GM12878 (cell line): ENCODE measurements at regions not wholly inside any gene's neighbourhood (a gene's known extent, or its start where the extent isn't known, plus 50 kb on each side); places are given as distances from the start of the nearest gene placed in this dataset.

Experiments used
- ATAC-seq: fragments of 200-7000 bp; cut with Tn5 transposase; 3 replicates; pipeline ENCODE4 v1.9.1; 2020; ENCODE audit warnings: mild to moderate bottlenecking, moderate library complexity
- BruUV-seq: library from RNA; stranded (reverse); fragments of 400-500 nt; replicated peaks from 2 replicates; lab custom pipeline; 2021; lab: Mats Ljungman, UMichigan
- CTCF ChIA-PET: fragments of 300-600 bp; sonication (Branson Sonifier 250); formaldehyde crosslinking; extraction: SDS; loops from one replicate; lab custom pipeline; 2021; ENCODE audit warnings: inconsistent platforms; lab: Yijun Ruan, JAX
- POLR2A ChIA-PET: fragments of 350-600 bp; formaldehyde crosslinking; extraction: SDS; loops from one replicate; lab custom pipeline; 2021; ENCODE audit warnings: inconsistent platforms; lab: Charles Lee
- RAD21 ChIA-PET: fragments of 300-600 bp; sonication (Branson Sonifier 250); formaldehyde crosslinking; loops from one replicate; lab custom pipeline; 2023; ENCODE audit warnings: antibody characterized with exemption; ENCODE audit not compliant: unreplicated experiment; lab: Charles Lee
- SMC1A ChIA-PET: fragments of 300-600 bp; sonication (Branson Sonifier 250); formaldehyde crosslinking; loops from one replicate; lab custom pipeline; 2023; ENCODE audit not compliant: unreplicated experiment, uncharacterized antibody; lab: Charles Lee
- DNase-seq: peaks from one replicate; pipeline ENCODE4 v3.0.0-alpha.2; 2011; ENCODE audit warnings: low read depth, low spot score
- FAIRE-seq: peaks from 3 replicates; lab custom pipeline; 2011; peaks lifted over from hg19 to GRCh38; lab: Jason Lieb, UNC
- H2AFZ ChIP-seq: 2 replicates; pipeline ENCODE4 v1.6.0; 2011; ENCODE audit warnings: low read depth, low read length, control low read depth; ENCODE audit not compliant: control insufficient read depth
- H3K27ac ChIP-seq: 2 replicates; pipeline ENCODE4 v1.5.1; 2011; ENCODE audit warnings: control low read depth; ENCODE audit not compliant: control insufficient read depth, insufficient read depth
- H3K27me3 ChIP-seq, 2 experiments: replicated peaks in 1 of 2; 2 replicates each; pipeline versions ENCODE4 v1.6.0 to v1.6.1; 2011; ENCODE audit warnings: low read length in 1 of 2; ENCODE audit not compliant: control insufficient read depth in 2 of 2, insufficient read depth in 2 of 2
- H3K36me3 ChIP-seq, 2 experiments: 2 replicates each; pipeline ENCODE4 v1.5.1; 2011; ENCODE audit warnings: low read length in 1 of 2; ENCODE audit not compliant: control insufficient read depth in 2 of 2, insufficient read depth in 2 of 2
- H3K4me1 ChIP-seq: 2 replicates; pipeline ENCODE4 v1.6.1; 2011; ENCODE audit warnings: mild to moderate bottlenecking, low read length, moderate library complexity, mixed read lengths; ENCODE audit not compliant: control insufficient read depth, insufficient read depth
- H3K4me2 ChIP-seq: 2 replicates; pipeline ENCODE4 v1.6.0; 2011; ENCODE audit warnings: control low read depth; ENCODE audit not compliant: control insufficient read depth, insufficient read depth
- H3K4me3 ChIP-seq: fragments of 200-600 bp; sonication (generic); 2 replicates; pipeline ENCODE4 v1.5.1; 2016
- H3K79me2 ChIP-seq: 2 replicates; pipeline ENCODE4 v1.6.0; 2011; ENCODE audit warnings: low read length; ENCODE audit not compliant: control insufficient read depth, insufficient read depth
- H3K9ac ChIP-seq: 2 replicates; pipeline ENCODE4 v1.8.0; 2011; ENCODE audit warnings: low read length, control low read depth, mixed read lengths; ENCODE audit not compliant: control insufficient read depth, insufficient read depth
- H3K9me3 ChIP-seq: replicated peaks from 3 replicates; pipeline ENCODE4 v1.5.1; 2011; ENCODE audit warnings: mild to moderate bottlenecking, low read length; ENCODE audit not compliant: control insufficient read depth, insufficient read depth
- H4K20me1 ChIP-seq: 2 replicates; pipeline ENCODE4 v1.6.0; 2011; ENCODE audit not compliant: control insufficient read depth, insufficient read depth
- BCL11A ChIP-seq: IDR thresholded peaks from 2 replicates; pipeline ENCODE4 v1.6.1; 2011; ENCODE audit warnings: low read depth, low read length
- EGR1 ChIP-seq, 2 experiments: IDR thresholded peaks; 1 replicate in 1 of 2; 2 replicates in 1 of 2; pipeline ENCODE4 v1.6.1; 2011 to 2012; ENCODE audit warnings: low read depth in 2 of 2, low read length in 2 of 2, borderline replicate concordance in 1 of 2, mild to moderate bottlenecking in 1 of 2, moderate library complexity in 1 of 2
- ESRRA ChIP-seq: IDR thresholded peaks from 2 replicates; pipeline ENCODE4 v1.6.1; 2012; ENCODE audit warnings: mild to moderate bottlenecking, low read length, improper control_type of control experiment
- GABPA ChIP-seq: IDR thresholded peaks from 2 replicates; pipeline ENCODE4 v1.6.1; 2014; ENCODE audit warnings: antibody characterized with exemption, low read depth, mild to moderate bottlenecking, inconsistent platforms
- HDAC2 ChIP-seq: fragments of 200-600 bp; sonication (generic); IDR thresholded peaks from 2 replicates; pipeline ENCODE4 v1.6.1; 2017
- WRNIP1 ChIP-seq: IDR thresholded peaks from 2 replicates; pipeline ENCODE4 v1.6.1; 2011; ENCODE audit warnings: low read depth, low read length, improper control_type of control experiment, borderline replicate concordance
- ZNF384 ChIP-seq: IDR thresholded peaks from 2 replicates; pipeline ENCODE4 v1.6.1; 2012; ENCODE audit warnings: low read depth, mild to moderate bottlenecking, low read length, improper control_type of control experiment, borderline replicate concordance
- WGBS: methylation state at CpG from one replicate; pipeline ENCODE4 v1.1.6; 2016; ENCODE audit warnings: low lambda C conversion rate; ENCODE audit not compliant: insufficient replicate concordance, insufficient coverage; ENCODE audit errors: missing lambda C conversion rate; 5-methylcytosine and 5-hydroxymethylcytosine counted together
- in situ Hi-C: fragments of 300-500 bp; cut with MboI; formaldehyde crosslinking; loops from 9 replicates; pipeline ENCODE4 v1.14.3; 2018; ENCODE audit warnings: mixed read lengths
- intact Hi-C: fragments of 100-400 bp; cut with micrococcal nuclease; formaldehyde crosslinking; loops from one replicate; pipeline ENCODE4 v1.14.2; 2022; ENCODE audit not compliant: unreplicated experiment
- TF ChIP-seq, protein P1 (sequence below): IDR thresholded peaks from 2 replicates; pipeline ENCODE4 v1.6.1; 2011; ENCODE audit warnings: low read depth, mild to moderate bottlenecking, low read length, moderate library complexity, borderline replicate concordance; ENCODE audit errors: extremely low read depth
- TF ChIP-seq, protein P2 (sequence below): fragments of 450-650 bp; IDR thresholded peaks from 2 replicates; pipeline ENCODE4 v1.6.1; 2018; ENCODE audit warnings: mild to moderate bottlenecking, low read depth, moderate library complexity; ENCODE audit not compliant: partially characterized antibody
- TF ChIP-seq, protein P3 (sequence below): IDR thresholded peaks from 2 replicates; pipeline ENCODE4 v1.6.1; 2011; ENCODE audit warnings: low read depth, low read length, improper control_type of control experiment, borderline replicate concordance
- TF ChIP-seq, protein P4 (sequence below): IDR thresholded peaks from 2 replicates; pipeline ENCODE4 v1.6.1; 2011; ENCODE audit warnings: mild to moderate bottlenecking, low read depth, low read length, moderate library complexity; ENCODE audit not compliant: insufficient replicate concordance

DNA sequence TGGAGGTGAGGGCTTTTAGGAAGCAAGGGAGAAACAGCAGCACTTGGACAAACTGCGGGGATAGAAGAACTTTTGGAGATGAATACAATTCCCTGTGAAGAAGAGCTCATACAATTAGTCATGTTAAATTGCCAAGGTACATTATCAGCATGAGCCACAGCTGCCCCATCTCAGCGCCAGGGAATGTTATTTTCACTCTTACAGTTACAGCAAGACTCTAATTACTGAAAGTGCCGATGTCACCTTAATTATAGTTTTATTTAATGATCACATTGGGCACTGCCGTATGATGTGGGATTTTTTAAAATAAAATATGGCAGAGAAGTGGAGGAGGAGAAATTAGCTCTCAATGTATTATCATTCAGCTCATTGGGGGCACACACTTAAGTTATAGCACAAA is 144.8 kb upstream of the MON1B start:
- Histone ChIP-seq H3K9ac (no peak overlapping the region), H2AFZ (no peak overlapping the region), H3K36me3 (no peaks in the 10 kb centered on the region), H3K9me3 (no peaks in the 10 kb centered on the region), H3K27ac (no peak overlapping the region), H3K4me3 (no peak overlapping the region), H3K4me1 (no peaks in the 10 kb centered on the region), H3K4me2 (no peak overlapping the region), H3K79me2 (no peaks in the 10 kb centered on the region), H3K27me3 (no peaks in the 10 kb centered on the region; a peak in 1 of 4 replicates), H4K20me1 (no peaks in the 10 kb centered on the region)
- CTCF ChIA-PET = no interaction called here
- RAD21 ChIA-PET = no interaction called here
- TF ChIP-seq ESRRA (no peak), HDAC2 (no peak), BCL11A (no peak), ZNF384 (no peak), WRNIP1 (no peak)
- TF ChIP-seq, protein P1, sequence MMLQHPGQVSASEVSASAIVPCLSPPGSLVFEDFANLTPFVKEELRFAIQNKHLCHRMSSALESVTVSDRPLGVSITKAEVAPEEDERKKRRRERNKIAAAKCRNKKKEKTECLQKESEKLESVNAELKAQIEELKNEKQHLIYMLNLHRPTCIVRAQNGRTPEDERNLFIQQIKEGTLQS = no peak
- no TSS peak for BruUV-seq
- intact Hi-C loops = loop anchor here (10.0 kb wide), 1 partner anchor 381 kb away; no protein-coding TSS in a partner anchor
- in situ Hi-C loops = no loop called here
- no peak for ATAC-seq
- FAIRE-seq = no peak
- POLR2A ChIA-PET = no interaction called here
- SMC1A ChIA-PET = no interaction called here
- no peak for DNase-seq
- 29% methylated on average over 4 of the region's 4 CpGs for WGBS

DNA sequence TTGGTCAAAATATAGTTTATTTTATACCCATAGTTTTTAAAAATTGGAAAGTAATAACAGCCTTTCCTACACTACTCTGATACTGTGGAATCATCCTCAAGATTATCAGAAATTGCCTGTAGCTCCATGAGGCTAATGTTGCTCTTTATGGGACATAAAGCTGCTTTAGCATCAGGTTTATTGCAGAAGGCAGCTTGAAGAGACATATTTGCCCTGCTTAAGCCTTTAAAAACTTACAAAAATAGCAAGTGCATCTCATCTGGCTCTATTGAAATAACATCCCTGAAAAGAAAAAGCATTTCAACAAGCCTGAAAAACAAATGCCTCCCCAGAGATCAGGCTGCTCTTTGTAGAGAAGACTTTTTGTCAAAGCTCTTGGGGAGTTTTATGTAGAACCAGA is 142.9 kb upstream of the MON1B start:
- BruUV-seq = no TSS peak
- CTCF ChIA-PET = interaction anchor here (0.5 kb wide), 1 partner anchor 153 kb away, joined by 3 read pairs; no protein-coding TSS in a partner anchor
- no peaks in the 10 kb centered on the region for H3K9me3 ChIP-seq
- H4K20me1 ChIP-seq = no peaks in the 10 kb centered on the region
- no peak for DNase-seq
- ATAC-seq = no peak
- SMC1A ChIA-PET = no interaction called here
- H3K36me3 ChIP-seq = no peaks in the 10 kb centered on the region
- POLR2A ChIA-PET = no interaction called here
- no peak overlapping the region for H2AFZ ChIP-seq
- RAD21 ChIA-PET = no interaction called here
- in situ Hi-C loops (no loop called here), intact Hi-C loops (loop anchor here (10.0 kb wide), 1 partner anchor 383 kb away; no protein-coding TSS in a partner anchor)
- H3K4me3 ChIP-seq = no peak overlapping the region
- no peaks in the 10 kb centered on the region for H3K4me1 ChIP-seq
- H3K4me2 ChIP-seq = no peak overlapping the region
- no peak overlapping the region for H3K27ac ChIP-seq
- H3K9ac ChIP-seq = no peak overlapping the region
- H3K27me3 ChIP-seq = no peaks in the 10 kb centered on the region; a peak in 1 of 4 replicates
- no peaks in the 10 kb centered on the region for H3K79me2 ChIP-seq
- no peak for FAIRE-seq
- TF ChIP-seq, protein P2, sequence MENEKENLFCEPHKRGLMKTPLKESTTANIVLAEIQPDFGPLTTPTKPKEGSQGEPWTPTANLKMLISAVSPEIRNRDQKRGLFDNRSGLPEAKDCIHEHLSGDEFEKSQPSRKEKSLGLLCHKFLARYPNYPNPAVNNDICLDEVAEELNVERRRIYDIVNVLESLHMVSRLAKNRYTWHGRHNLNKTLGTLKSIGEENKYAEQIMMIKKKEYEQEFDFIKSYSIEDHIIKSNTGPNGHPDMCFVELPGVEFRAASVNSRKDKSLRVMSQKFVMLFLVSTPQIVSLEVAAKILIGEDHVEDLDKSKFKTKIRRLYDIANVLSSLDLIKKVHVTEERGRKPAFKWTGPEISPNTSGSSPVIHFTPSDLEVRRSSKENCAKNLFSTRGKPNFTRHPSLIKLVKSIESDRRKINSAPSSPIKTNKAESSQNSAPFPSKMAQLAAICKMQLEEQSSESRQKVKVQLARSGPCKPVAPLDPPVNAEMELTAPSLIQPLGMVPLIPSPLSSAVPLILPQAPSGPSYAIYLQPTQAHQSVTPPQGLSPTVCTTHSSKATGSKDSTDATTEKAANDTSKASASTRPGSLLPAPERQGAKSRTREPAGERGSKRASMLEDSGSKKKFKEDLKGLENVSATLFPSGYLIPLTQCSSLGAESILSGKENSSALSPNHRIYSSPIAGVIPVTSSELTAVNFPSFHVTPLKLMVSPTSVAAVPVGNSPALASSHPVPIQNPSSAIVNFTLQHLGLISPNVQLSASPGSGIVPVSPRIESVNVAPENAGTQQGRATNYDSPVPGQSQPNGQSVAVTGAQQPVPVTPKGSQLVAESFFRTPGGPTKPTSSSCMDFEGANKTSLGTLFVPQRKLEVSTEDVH = no peak
- TF ChIP-seq, protein P3, sequence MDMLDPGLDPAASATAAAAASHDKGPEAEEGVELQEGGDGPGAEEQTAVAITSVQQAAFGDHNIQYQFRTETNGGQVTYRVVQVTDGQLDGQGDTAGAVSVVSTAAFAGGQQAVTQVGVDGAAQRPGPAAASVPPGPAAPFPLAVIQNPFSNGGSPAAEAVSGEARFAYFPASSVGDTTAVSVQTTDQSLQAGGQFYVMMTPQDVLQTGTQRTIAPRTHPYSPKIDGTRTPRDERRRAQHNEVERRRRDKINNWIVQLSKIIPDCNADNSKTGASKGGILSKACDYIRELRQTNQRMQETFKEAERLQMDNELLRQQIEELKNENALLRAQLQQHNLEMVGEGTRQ = no peak
- TF ChIP-seq GABPA (no peak), WRNIP1 (no peak), EGR1 (IDR thresholded peaks at IDR 0.05; ENCODE audit: borderline replicate concordance in 1 of 2, low read depth in 2 of 2, low read length in 2 of 2) (no peak)
- TF ChIP-seq, protein P4, sequence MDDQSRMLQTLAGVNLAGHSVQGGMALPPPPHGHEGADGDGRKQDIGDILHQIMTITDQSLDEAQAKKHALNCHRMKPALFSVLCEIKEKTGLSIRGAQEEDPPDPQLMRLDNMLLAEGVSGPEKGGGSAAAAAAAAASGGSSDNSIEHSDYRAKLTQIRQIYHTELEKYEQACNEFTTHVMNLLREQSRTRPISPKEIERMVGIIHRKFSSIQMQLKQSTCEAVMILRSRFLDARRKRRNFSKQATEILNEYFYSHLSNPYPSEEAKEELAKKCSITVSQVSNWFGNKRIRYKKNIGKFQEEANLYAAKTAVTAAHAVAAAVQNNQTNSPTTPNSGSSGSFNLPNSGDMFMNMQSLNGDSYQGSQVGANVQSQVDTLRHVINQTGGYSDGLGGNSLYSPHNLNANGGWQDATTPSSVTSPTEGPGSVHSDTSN = no peak
